Neural cell (in vitro differentiated cells): ENCODE measurements at regions not wholly inside any gene's neighbourhood (a gene's known extent, or its start where the extent isn't known, plus 50 kb on each side); places are given as distances from the start of the nearest gene placed in this dataset.

Experiments
- H2AFZ ChIP-seq: fragments of 200-600, 300-800 bp; sonication (generic), shearing (Covaris generic); 2 replicates; pipeline ENCODE4 v1.6.0; 2014; ENCODE audit warnings: low read depth, mild to moderate bottlenecking, antibody characterized with exemption, low read length, moderate library complexity
- H3F3A ChIP-seq: fragments of 200-600 bp; shearing (Covaris generic); 2 replicates; pipeline ENCODE4 v1.6.1; 2016; ENCODE audit warnings: mild to moderate bottlenecking, moderate library complexity, mixed read lengths, antibody characterized with exemption, low read length; ENCODE audit not compliant: insufficient read depth, poor library complexity, severe bottlenecking
- H3K27ac ChIP-seq: fragments of 200-600, 300-800 bp; sonication (generic), shearing (Covaris generic); 2 replicates; pipeline ENCODE4 v1.5.1; 2014; ENCODE audit warnings: mild to moderate bottlenecking, low read length, moderate library complexity
- H3K27me3 ChIP-seq: fragments of 300-800, 200-600 bp; sonication (generic), shearing (Covaris generic); 2 replicates; pipeline ENCODE4 v1.6.0; 2014; ENCODE audit warnings: mild to moderate bottlenecking, low read depth, low read length, moderate library complexity; ENCODE audit not compliant: insufficient read depth
- H3K36me3 ChIP-seq: fragments of 300-800, 200-600 bp; sonication (generic), shearing (Covaris generic); 2 replicates; pipeline ENCODE4 v1.5.1; 2014; ENCODE audit warnings: mild to moderate bottlenecking, antibody characterized with exemption, low read length, moderate library complexity; ENCODE audit not compliant: insufficient read depth
- H3K4me2 ChIP-seq: fragments of 300-800, 200-600 bp; sonication (generic), shearing (Covaris generic); 2 replicates; pipeline ENCODE4 v1.6.0; 2014; ENCODE audit warnings: mild to moderate bottlenecking, low read length
- H3K4me3 ChIP-seq: fragments of 300-800, 200-600 bp; sonication (generic), shearing (Covaris generic); 2 replicates; pipeline ENCODE4 v1.5.1; 2014; ENCODE audit warnings: mild to moderate bottlenecking, low read length, moderate library complexity
- H3K79me2 ChIP-seq: fragments of 200-600 bp; shearing (Covaris generic); replicated peaks from 2 replicates; pipeline ENCODE4 v1.6.0; 2014; ENCODE audit warnings: mild to moderate bottlenecking, low read length, moderate library complexity; ENCODE audit not compliant: insufficient read depth
- H3K9ac ChIP-seq: fragments of 300-800, 200-600 bp; sonication (generic), shearing (Covaris generic); 2 replicates; pipeline ENCODE4 v1.6.1; 2016; ENCODE audit warnings: mild to moderate bottlenecking, low read length, mixed read lengths
- H3K9me2 ChIP-seq: fragments of 200-600 bp; shearing (Covaris generic); 2 replicates; pipeline ENCODE4 v1.6.1; 2016; ENCODE audit warnings: mild to moderate bottlenecking, low read length, mixed read lengths; ENCODE audit not compliant: insufficient read depth
- H3K9me3 ChIP-seq: fragments of 200-600, 300-800 bp; sonication (generic), shearing (Covaris generic); 2 replicates; pipeline ENCODE4 v1.6.1; 2016; ENCODE audit warnings: mild to moderate bottlenecking, mixed run types, low read length, moderate library complexity, mixed read lengths
- H4K20me1 ChIP-seq: fragments of 200-600 bp; shearing (Covaris generic); 2 replicates; pipeline ENCODE4 v1.6.1; 2016; ENCODE audit warnings: mild to moderate bottlenecking, mixed run types; ENCODE audit not compliant: insufficient read depth
- EP300 ChIP-seq: fragments of 450-650 bp; conservative IDR thresholded peaks from 2 replicates; pipeline ENCODE4 v1.6.1; 2014; ENCODE audit warnings: antibody characterized with exemption, mild to moderate bottlenecking, moderate library complexity; ENCODE audit not compliant: poor library complexity, severe bottlenecking
- EZH2 ChIP-seq: fragments of 200-600, 300-800 bp; shearing (Covaris generic), sonication (generic); IDR thresholded peaks from 2 replicates; pipeline ENCODE4 v1.6.1; 2014; ENCODE audit warnings: antibody characterized with exemption, low read length, borderline replicate concordance, mild to moderate bottlenecking; ENCODE audit not compliant: insufficient read depth, poor library complexity, severe bottlenecking
- MXI1 ChIP-seq: fragments of 450-650 bp; conservative IDR thresholded peaks from 2 replicates; pipeline ENCODE4 v1.6.1; 2014; ENCODE audit warnings: antibody characterized with exemption, mild to moderate bottlenecking; ENCODE audit not compliant: poor library complexity, severe bottlenecking
- POLR2AphosphoS5 ChIP-seq: IDR thresholded peaks from 2 replicates; pipeline ENCODE4 v1.6.1; 2012
- RAD21 ChIP-seq: fragments of 450-650 bp; conservative IDR thresholded peaks from 2 replicates; pipeline ENCODE4 v1.6.1; 2014; ENCODE audit warnings: antibody characterized with exemption, mild to moderate bottlenecking, moderate library complexity
- SMC3 ChIP-seq: fragments of 450-650 bp; conservative IDR thresholded peaks from 2 replicates; pipeline ENCODE4 v1.6.1; 2014; ENCODE audit warnings: antibody characterized with exemption, mild to moderate bottlenecking, moderate library complexity; ENCODE audit not compliant: poor library complexity
- TAF1 ChIP-seq: IDR thresholded peaks from 2 replicates; pipeline ENCODE4 v1.6.1; 2012; ENCODE audit warnings: low read depth
- TF ChIP-seq, protein P1 (sequence below): fragments of 450-650 bp; IDR thresholded peaks from 2 replicates; pipeline ENCODE4 v1.5.1; 2014; ENCODE audit warnings: antibody characterized with exemption, mild to moderate bottlenecking, moderate library complexity; ENCODE audit not compliant: poor library complexity, severe bottlenecking
- TF ChIP-seq, protein P2 (sequence below): IDR thresholded peaks from 2 replicates; pipeline ENCODE4 v1.6.1; 2012; ENCODE audit warnings: borderline replicate concordance

DNA sequence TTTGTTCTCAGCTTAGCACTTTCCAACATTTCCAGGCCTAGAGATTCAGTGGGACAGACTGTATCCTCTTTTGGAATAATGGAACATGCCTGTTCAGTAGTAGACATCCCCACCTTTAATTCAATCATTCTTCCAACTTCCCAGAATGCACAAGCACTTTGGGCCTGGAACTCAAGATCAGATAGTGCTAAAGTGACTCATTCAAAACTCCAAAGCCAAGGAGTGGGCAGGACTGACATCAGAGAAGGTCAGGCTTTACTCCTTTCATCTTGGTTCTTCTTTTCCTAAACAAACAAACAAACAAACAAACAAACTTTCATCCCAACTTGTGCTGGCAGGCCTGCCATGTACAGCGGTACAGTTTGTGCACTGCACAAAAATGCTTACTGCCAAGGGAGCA lies 172.0 kb downstream of the AXIN2 start:
- no peak overlapping the region for H3K4me2 ChIP-seq
- H4K20me1 ChIP-seq: no peaks in the 10 kb centered on the region

DNA sequence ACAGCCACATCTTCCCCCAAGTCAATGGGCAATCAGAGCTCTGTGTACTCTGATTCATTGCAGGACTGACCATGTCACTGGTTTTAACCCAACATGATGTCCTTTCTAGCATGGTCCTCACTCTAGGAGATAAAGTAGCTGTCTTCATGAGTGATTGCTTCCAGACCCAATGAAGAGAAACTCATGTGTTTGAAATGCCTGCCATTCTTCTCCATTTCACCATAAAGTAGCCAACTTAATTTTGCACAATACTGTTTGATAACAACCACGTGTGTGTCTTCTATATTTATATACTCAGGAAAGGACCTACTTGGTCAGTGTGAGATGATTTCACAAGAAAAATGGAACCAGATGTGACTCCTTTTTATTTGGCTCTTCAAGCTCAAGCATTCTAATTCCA lies 172.5 kb downstream of the AXIN2 start:
- H3K79me2 ChIP-seq: no peaks in the 10 kb centered on the region
- no peaks in the 10 kb centered on the region for H3F3A ChIP-seq
- no peak overlapping the region for H3K4me3 ChIP-seq
- no peak overlapping the region for H3K27ac ChIP-seq
- no peaks in the 10 kb centered on the region for H3K9me2 ChIP-seq
- TF ChIP-seq TAF1 (no peak), EZH2 (no peak), POLR2AphosphoS5 (no peak), RAD21 (no peak), MXI1 (no peak), SMC3 (no peak), EP300 (no peak)
- TF ChIP-seq, protein P1, sequence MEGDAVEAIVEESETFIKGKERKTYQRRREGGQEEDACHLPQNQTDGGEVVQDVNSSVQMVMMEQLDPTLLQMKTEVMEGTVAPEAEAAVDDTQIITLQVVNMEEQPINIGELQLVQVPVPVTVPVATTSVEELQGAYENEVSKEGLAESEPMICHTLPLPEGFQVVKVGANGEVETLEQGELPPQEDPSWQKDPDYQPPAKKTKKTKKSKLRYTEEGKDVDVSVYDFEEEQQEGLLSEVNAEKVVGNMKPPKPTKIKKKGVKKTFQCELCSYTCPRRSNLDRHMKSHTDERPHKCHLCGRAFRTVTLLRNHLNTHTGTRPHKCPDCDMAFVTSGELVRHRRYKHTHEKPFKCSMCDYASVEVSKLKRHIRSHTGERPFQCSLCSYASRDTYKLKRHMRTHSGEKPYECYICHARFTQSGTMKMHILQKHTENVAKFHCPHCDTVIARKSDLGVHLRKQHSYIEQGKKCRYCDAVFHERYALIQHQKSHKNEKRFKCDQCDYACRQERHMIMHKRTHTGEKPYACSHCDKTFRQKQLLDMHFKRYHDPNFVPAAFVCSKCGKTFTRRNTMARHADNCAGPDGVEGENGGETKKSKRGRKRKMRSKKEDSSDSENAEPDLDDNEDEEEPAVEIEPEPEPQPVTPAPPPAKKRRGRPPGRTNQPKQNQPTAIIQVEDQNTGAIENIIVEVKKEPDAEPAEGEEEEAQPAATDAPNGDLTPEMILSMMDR: no peak
- TF ChIP-seq, protein P2, sequence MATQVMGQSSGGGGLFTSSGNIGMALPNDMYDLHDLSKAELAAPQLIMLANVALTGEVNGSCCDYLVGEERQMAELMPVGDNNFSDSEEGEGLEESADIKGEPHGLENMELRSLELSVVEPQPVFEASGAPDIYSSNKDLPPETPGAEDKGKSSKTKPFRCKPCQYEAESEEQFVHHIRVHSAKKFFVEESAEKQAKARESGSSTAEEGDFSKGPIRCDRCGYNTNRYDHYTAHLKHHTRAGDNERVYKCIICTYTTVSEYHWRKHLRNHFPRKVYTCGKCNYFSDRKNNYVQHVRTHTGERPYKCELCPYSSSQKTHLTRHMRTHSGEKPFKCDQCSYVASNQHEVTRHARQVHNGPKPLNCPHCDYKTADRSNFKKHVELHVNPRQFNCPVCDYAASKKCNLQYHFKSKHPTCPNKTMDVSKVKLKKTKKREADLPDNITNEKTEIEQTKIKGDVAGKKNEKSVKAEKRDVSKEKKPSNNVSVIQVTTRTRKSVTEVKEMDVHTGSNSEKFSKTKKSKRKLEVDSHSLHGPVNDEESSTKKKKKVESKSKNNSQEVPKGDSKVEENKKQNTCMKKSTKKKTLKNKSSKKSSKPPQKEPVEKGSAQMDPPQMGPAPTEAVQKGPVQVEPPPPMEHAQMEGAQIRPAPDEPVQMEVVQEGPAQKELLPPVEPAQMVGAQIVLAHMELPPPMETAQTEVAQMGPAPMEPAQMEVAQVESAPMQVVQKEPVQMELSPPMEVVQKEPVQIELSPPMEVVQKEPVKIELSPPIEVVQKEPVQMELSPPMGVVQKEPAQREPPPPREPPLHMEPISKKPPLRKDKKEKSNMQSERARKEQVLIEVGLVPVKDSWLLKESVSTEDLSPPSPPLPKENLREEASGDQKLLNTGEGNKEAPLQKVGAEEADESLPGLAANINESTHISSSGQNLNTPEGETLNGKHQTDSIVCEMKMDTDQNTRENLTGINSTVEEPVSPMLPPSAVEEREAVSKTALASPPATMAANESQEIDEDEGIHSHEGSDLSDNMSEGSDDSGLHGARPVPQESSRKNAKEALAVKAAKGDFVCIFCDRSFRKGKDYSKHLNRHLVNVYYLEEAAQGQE: no peak
- H3K9ac ChIP-seq: no peak overlapping the region
- no peaks in the 10 kb centered on the region for H4K20me1 ChIP-seq
- H3K36me3 ChIP-seq: no peaks in the 10 kb centered on the region
- no peaks in the 10 kb centered on the region for H3K27me3 ChIP-seq
- H3K4me2 ChIP-seq: no peak overlapping the region
- no peak overlapping the region for H2AFZ ChIP-seq
- no peaks in the 10 kb centered on the region for H3K9me3 ChIP-seq

More for the DNA sequence above, 172.0 kb downstream of the AXIN2 start:
- H3K27ac ChIP-seq: no peak overlapping the region
- H3F3A ChIP-seq: no peaks in the 10 kb centered on the region
- no peak overlapping the region for H3K9ac ChIP-seq
- no peak overlapping the region for H2AFZ ChIP-seq
- no peaks in the 10 kb centered on the region for H3K9me3 ChIP-seq
- no peak for TF ChIP-seq TAF1
- no peak for TF ChIP-seq MXI1
- TF ChIP-seq POLR2AphosphoS5: no peak
- TF ChIP-seq, protein P2: no peak
- no peak for TF ChIP-seq EZH2
- TF ChIP-seq SMC3: no peak
- H3K9me2 ChIP-seq: no peaks in the 10 kb centered on the region
- no peak overlapping the region for H3K4me3 ChIP-seq
- no peaks in the 10 kb centered on the region for H3K79me2 ChIP-seq
- no peaks in the 10 kb centered on the region for H3K36me3 ChIP-seq
- no peaks in the 10 kb centered on the region for H3K27me3 ChIP-seq
